ENCODE measurements at regions not wholly inside any gene's neighbourhood (a gene's known extent, or its start where the extent isn't known, plus 50 kb on each side); places are given as distances from the start of the nearest gene placed in this dataset.
A peak's percentile ranks its signal among the peaks of the same experiment; 100 is the strongest.

- Histone ChIP-seq H3K27ac (replicated peaks) (no peak overlapping the region), H3K4me3 (no peak overlapping the region), H3K36me3 (no peaks in the 10 kb centered on the region), H3K27me3 (ENCODE audit: low read depth) (no peaks in the 10 kb centered on the region), H3K9me3 (replicated peaks) (no peaks in the 10 kb centered on the region), H3K4me1 (no peaks in the 10 kb centered on the region)
- intact Hi-C loops (cut with micrococcal nuclease) = no loop called here
- peak; percentile 62 for TF ChIP-seq CTCF (IDR thresholded peaks at IDR 0.05; ENCODE audit: borderline replicate concordance)
- no peak for DNase-seq
These were observed 244.9 kb upstream of the LRIG3 start for GRCh38 chr12:59164991-59165718.

GRCh38 chr12:59164226-59164625 is 243.9 kb upstream of the LRIG3 start:
- no peak overlapping the region for H3K27ac ChIP-seq (replicated peaks)
- DNase-seq = no peak
- no peak for TF ChIP-seq CTCF (IDR thresholded peaks at IDR 0.05; ENCODE audit: borderline replicate concordance)
- H3K4me3 ChIP-seq = no peak overlapping the region
- no peaks in the 10 kb centered on the region for H3K36me3 ChIP-seq
- H3K9me3 ChIP-seq (replicated peaks) = no peaks in the 10 kb centered on the region
- no peaks in the 10 kb centered on the region for H3K27me3 ChIP-seq (ENCODE audit: low read depth)
- no peaks in the 10 kb centered on the region for H3K4me1 ChIP-seq
- intact Hi-C loops (cut with micrococcal nuclease) = no loop called here

- no peak for DNase-seq
- Histone ChIP-seq H3K9me3 (replicated peaks) (peaks cover 37% of the 10 kb centered on the region), H3K27ac (replicated peaks) (no peak overlapping the region), H3K4me1 (no peaks in the 10 kb centered on the region), H3K4me3 (no peak overlapping the region), H3K36me3 (no peaks in the 10 kb centered on the region), H3K27me3 (ENCODE audit: low read depth) (no peaks in the 10 kb centered on the region)
- intact Hi-C loops (cut with micrococcal nuclease) = loop anchor here (10.0 kb wide), 1 partner anchor 1164 kb away; no protein-coding TSS in a partner anchor
- no peak for TF ChIP-seq CTCF (IDR thresholded peaks at IDR 0.05; ENCODE audit: borderline replicate concordance)
These were observed 238.4 kb upstream of the LRIG3 start for GRCh38 chr12:59158681-59159080.

GRCh38 chr12:59158066-59158465 is 237.8 kb upstream of the LRIG3 start:
- intact Hi-C loops (cut with micrococcal nuclease) = loop anchor here (10.0 kb wide), 1 partner anchor 1163 kb away; no protein-coding TSS in a partner anchor
- Histone ChIP-seq H3K4me3 (no peak overlapping the region), H3K36me3 (no peaks in the 10 kb centered on the region), H3K27me3 (ENCODE audit: low read depth) (no peaks in the 10 kb centered on the region), H3K4me1 (no peaks in the 10 kb centered on the region), H3K27ac (replicated peaks) (no peak overlapping the region), H3K9me3 (replicated peaks) (peaks cover 37% of the 10 kb centered on the region)
- TF ChIP-seq CTCF (IDR thresholded peaks at IDR 0.05; ENCODE audit: borderline replicate concordance) = no peak
- DNase-seq = no peak

- Histone ChIP-seq H3K27ac (replicated peaks) (no peak overlapping the region), H3K4me1 (no peaks in the 10 kb centered on the region), H3K36me3 (no peaks in the 10 kb centered on the region), H3K9me3 (replicated peaks) (peaks cover 37% of the 10 kb centered on the region), H3K4me3 (no peak overlapping the region), H3K27me3 (ENCODE audit: low read depth) (no peaks in the 10 kb centered on the region)
- no peak for DNase-seq
- TF ChIP-seq CTCF (IDR thresholded peaks at IDR 0.05; ENCODE audit: borderline replicate concordance) = no peak
- intact Hi-C loops (cut with micrococcal nuclease) = loop anchor here (10.0 kb wide), 1 partner anchor 1161 kb away; no protein-coding TSS in a partner anchor
These were observed 235.1 kb upstream of the LRIG3 start for GRCh38 chr12:59155448-59155847.
